ENCODE measurements at regions not wholly inside any gene's neighbourhood (a gene's known extent, or its start where the extent isn't known, plus 50 kb on each side); places are given as distances from the start of the nearest gene placed in this dataset.
"Not testable (repeated sequence)": the region's sequence is repeated elsewhere in the genome, so short reads cannot be mapped to it uniquely, and the experiment has no call there.

DNA sequence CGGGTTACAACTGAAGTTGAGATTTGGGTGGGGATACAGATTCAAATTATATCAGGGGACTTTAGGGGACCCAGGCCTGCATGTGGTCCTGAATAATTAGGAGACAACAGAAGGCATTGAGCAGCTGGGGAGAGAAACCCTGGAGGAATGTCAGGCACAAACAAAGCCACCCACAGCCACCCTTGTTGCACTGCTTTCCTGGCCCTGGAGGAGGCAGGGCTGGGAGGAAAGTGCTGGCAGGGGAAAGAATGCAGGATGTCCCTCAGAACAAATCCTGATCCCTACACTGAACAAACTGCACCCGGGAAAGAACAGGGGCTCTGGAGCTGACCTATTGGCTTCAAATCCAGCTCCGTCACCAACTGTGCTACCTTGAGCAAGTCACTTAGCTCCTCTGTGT, 214.1 kb upstream of the ATP6AP2 start:
- Mint-ChIP-seq H3K27me3 (no peaks in the 10 kb centered on the region), H3K4me3 (no peak overlapping the region)

DNA sequence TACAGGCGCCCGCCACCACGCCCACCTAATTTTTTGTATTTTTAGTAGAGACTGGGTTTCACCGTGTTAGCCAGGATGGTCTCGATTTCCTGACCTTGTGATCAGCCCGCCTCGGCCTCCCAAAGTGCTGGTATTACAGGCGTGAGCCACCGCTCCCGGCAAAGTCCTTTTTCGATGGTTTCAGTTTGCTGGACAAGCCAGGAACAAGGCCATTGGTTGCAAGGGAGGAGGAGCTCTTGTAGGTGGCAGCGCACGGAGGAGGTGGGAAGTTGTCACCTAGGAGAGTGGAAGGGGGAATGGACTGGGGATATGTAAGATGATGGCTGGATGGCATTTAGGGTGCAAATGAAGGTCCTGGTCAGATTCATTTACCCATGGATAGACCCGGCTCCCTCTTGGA, 218.5 kb upstream of the ATP6AP2 start:
- H3K4me1 Mint-ChIP-seq (ENCODE audit: low read depth); H3K9me3 Mint-ChIP-seq; H3K36me3 Mint-ChIP-seq (ENCODE audit: low read depth); H3K27ac Mint-ChIP-seq; H3K4me3 Mint-ChIP-seq; H3K27me3 Mint-ChIP-seq: not testable (repeated sequence)

More for the DNA sequence above, 214.1 kb upstream of the ATP6AP2 start:
- Mint-ChIP-seq H3K9me3 (no peaks in the 10 kb centered on the region), H3K27ac (no peak overlapping the region), H3K4me1 (ENCODE audit: low read depth) (no peaks in the 10 kb centered on the region), H3K36me3 (ENCODE audit: low read depth) (no peaks in the 10 kb centered on the region)

DNA sequence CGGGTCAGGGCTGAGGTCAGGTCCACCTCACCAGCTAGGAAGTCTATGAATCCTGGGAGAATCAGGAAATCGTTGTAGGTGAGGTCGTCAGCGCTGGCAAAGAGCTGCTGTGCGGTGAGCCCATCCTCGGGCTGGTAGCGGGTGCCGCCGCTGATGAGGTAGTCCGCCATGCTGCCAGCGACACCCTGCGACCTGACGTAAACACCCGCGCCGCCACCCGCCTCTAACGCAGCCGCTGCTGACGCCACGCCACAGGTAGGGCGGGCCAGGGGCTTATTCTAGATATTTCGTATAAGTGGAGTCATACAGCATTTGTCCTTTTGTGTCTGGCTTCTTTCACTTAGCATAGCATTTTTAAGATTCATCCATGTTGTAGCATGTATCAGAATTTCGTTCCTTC, 220.2 kb upstream of the ATP6AP2 start:
- no peaks in the 10 kb centered on the region for H3K27me3 Mint-ChIP-seq
- no peak overlapping the region for H3K27ac Mint-ChIP-seq
- H3K9me3 Mint-ChIP-seq, result no peaks in the 10 kb centered on the region
- no peak overlapping the region for H3K4me3 Mint-ChIP-seq
- H3K36me3 Mint-ChIP-seq (ENCODE audit: low read depth), result no peaks in the 10 kb centered on the region
- H3K4me1 Mint-ChIP-seq (ENCODE audit: low read depth), result no peaks in the 10 kb centered on the region

DNA sequence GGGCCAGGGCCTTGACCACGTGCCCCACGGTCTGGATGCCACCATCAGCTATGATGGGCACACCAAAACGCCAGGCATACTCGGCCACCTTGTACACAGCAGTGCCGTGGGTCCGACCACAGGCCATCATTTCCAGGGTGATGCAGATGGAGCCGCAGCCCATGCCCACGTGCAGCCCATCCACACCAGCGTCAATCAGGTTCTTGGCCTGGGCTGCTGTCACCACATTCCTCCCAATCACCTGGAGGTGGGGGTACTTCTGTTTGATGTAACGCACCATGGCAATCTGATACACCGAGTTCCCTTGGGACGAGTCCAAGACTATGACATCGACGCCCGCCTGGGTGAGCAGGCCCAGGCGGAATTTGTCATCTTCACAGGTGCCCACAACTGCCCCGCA, 221.2 kb upstream of the ATP6AP2 start:
- Mint-ChIP-seq H3K9me3 (no peaks in the 10 kb centered on the region), H3K36me3 (ENCODE audit: low read depth) (no peaks in the 10 kb centered on the region), H3K4me3 (no peak overlapping the region), H3K27ac (no peak overlapping the region), H3K27me3 (no peaks in the 10 kb centered on the region), H3K4me1 (ENCODE audit: low read depth) (no peaks in the 10 kb centered on the region)

DNA sequence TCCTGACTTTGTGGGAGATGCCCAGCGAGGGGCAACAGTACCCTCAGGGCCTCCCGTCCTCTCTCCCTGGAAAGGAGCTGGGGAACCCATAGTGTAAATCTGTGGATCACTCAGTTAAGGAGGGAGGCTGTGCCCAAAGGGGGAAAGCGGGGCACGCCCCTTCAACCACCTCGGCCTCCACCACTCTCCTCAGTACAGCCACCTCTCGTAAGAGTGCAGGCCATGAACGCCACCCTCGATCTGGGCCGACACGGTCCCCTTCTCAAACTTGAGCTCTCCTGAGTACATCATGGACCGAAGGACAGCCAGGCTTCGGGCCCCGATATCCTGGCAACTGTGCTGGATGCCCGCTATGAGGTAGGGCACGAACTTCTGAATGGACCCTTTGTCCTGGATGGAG, 221.8 kb upstream of the ATP6AP2 start:
- Mint-ChIP-seq H3K27me3 (no peaks in the 10 kb centered on the region), H3K27ac (no peak overlapping the region), H3K9me3 (no peaks in the 10 kb centered on the region), H3K4me3 (no peak overlapping the region), H3K36me3 (ENCODE audit: low read depth) (no peaks in the 10 kb centered on the region), H3K4me1 (ENCODE audit: low read depth) (no peaks in the 10 kb centered on the region)

DNA sequence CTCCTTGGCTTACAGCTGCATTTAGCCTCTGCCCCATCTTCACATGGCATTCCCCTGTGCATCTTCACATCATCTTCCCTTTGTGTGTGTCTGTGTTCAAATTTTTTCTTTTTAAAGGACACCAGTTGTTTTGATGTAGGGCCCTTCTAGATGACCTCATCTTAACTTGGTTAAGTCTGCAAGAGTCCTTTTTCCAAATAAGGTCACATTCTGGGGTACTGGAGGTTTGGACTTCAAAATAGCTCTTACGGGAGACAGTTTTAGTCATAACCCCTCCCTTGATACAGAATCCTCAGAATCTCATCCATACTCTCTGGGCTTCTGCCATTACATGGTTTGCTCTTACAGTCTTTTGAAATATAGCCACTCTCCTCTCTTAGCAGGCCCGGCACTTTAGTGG, 231.5 kb upstream of the ATP6AP2 start:
- peaks cover 4% of the 10 kb centered on the region for H3K9me3 Mint-ChIP-seq
- no peaks in the 10 kb centered on the region for H3K36me3 Mint-ChIP-seq (ENCODE audit: low read depth)
- no peak overlapping the region for H3K4me3 Mint-ChIP-seq
- H3K27me3 Mint-ChIP-seq, result no peaks in the 10 kb centered on the region
- no peak overlapping the region for H3K27ac Mint-ChIP-seq
- no peaks in the 10 kb centered on the region for H3K4me1 Mint-ChIP-seq (ENCODE audit: low read depth)

DNA sequence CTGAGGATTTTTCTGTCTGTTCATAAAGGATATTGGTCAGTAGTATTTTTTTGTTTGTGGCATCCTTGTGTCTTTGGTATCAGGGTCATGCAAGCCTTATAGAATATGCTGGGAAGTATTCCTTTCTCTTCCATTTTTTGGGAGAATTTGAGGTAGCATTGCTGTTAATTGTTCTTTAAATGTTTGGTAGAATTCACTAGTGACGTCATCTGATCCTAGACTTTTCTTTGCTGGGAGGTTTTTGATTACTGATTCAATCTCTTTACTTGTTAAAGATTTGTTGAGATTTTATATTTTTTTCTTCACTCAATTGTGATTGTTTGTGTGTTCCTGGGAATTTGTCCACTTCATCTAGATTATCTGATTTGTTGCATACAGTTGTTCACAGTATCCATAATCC, 234.4 kb upstream of the ATP6AP2 start:
- H3K27me3 Mint-ChIP-seq, result no peaks in the 10 kb centered on the region
- no peaks in the 10 kb centered on the region for H3K36me3 Mint-ChIP-seq (ENCODE audit: low read depth)
- H3K4me3 Mint-ChIP-seq, result no peak overlapping the region

DNA sequence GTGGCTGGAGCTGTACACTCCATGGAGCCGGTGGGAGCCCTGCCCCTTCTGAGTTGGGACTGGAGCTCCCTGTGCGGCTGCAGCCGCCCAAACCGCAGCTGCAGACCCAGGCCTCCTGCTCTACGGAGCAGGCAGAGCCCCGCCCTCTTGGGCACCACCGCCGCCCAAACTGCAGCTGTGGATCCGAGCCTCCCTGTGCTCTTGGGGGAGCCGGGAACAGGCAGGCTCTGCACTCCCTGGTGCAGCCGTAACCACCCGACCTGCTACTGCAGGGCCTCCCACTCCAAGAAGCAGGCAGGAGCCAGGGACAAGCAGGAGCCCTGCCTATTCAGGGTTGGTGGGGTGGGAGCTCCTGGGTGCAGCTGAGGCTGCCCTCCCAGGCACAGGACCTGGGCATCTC, 237.5 kb upstream of the ATP6AP2 start:
- no peaks in the 10 kb centered on the region for H3K36me3 Mint-ChIP-seq (ENCODE audit: low read depth)
- no peak overlapping the region for H3K27ac Mint-ChIP-seq
- H3K27me3 Mint-ChIP-seq, result no peaks in the 10 kb centered on the region
- H3K9me3 Mint-ChIP-seq, result peaks cover 4% of the 10 kb centered on the region
- H3K4me1 Mint-ChIP-seq (ENCODE audit: low read depth), result no peaks in the 10 kb centered on the region
- H3K4me3 Mint-ChIP-seq, result no peak overlapping the region

More for the DNA sequence above, 234.4 kb upstream of the ATP6AP2 start:
- Mint-ChIP-seq H3K4me1 (ENCODE audit: low read depth) (no peaks in the 10 kb centered on the region), H3K9me3 (peaks cover 4% of the 10 kb centered on the region), H3K27ac (no peak overlapping the region)

DNA sequence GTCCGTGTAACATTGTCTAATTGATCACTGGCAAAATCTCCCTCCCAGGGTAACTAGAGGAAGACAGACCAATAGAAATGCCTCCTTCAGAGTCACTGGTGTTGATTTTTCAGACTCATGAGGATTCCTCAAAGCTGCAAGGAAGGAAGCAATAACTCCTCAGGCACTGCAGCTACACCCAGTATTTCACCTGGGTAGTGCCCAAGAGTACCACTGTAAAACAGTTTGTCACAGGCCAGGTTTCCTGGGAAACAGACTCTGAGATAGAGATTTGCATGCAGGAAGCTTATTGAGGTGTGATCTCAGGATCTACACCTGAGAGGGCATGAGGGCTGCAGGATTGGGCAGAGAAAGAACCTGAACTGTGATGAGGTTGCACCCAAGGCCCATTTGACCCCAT, 240.7 kb upstream of the ATP6AP2 start:
- Mint-ChIP-seq H3K27ac (no peak overlapping the region), H3K9me3 (no peaks in the 10 kb centered on the region), H3K27me3 (no peaks in the 10 kb centered on the region), H3K4me1 (ENCODE audit: low read depth) (no peaks in the 10 kb centered on the region), H3K4me3 (no peak overlapping the region), H3K36me3 (ENCODE audit: low read depth) (no peaks in the 10 kb centered on the region)

DNA sequence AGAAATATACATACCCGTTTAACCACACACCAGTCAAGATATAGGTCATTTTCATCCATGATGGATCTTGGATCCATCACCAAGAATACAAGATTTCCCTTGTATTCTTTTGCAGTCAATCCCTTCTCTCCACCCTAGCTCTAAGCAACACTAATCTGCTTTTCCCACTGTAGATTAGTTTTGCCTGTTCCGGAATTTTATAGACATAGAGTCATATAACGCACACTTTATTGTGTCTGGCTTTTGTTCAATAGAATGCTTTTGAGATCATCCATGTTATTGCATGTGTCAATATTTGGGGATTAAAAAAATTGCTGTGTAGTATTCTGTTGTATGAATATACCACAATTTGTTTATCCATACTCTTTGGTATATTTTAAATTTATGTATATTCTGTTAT, 235.6 kb upstream of the BCOR start:
- Mint-ChIP-seq H3K27ac (no peak overlapping the region), H3K36me3 (ENCODE audit: low read depth) (no peaks in the 10 kb centered on the region), H3K27me3 (no peaks in the 10 kb centered on the region), H3K4me3 (no peak overlapping the region), H3K9me3 (no peaks in the 10 kb centered on the region), H3K4me1 (ENCODE audit: low read depth) (no peaks in the 10 kb centered on the region)

DNA sequence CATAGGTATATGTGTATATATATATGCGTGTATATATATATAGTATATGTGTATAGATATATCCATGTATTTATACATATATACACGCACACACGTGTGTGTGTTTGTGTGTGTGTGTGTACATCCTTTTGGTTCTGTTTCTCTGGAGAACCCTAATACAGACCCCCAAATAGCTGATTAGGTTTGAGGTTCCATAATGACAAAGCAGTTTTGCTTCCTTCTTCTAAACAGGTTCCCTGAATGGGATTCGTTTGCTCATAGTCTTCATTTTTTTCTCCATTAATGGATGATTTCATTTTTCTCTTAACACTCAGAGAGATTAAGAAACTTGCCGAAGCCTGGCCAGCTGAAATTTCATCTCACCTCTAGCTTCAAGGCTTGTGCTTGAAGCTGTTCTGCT, 234.0 kb upstream of the BCOR start:
- Mint-ChIP-seq H3K27me3 (no peaks in the 10 kb centered on the region), H3K9me3 (no peaks in the 10 kb centered on the region), H3K36me3 (ENCODE audit: low read depth) (no peaks in the 10 kb centered on the region), H3K4me1 (ENCODE audit: low read depth) (no peaks in the 10 kb centered on the region), H3K4me3 (no peak overlapping the region), H3K27ac (no peak overlapping the region)

DNA sequence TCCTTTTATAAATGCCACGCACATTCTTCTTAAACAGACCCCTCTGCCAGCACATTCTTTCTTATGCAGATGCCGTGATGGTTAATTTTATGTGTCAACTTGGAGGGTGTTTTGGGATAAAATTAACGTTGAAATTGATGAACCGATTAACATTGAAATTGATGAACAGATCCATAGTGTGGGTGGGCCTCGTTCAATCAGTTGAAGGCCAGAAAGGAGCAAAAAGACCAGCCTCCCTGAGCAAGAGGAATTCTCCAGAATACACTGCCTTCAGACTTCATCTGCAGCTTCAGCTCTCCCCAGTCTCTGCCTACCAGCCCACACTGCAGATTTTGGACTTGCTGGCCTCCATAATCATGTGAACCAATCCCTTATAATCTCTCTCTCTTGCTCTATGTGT, 233.6 kb upstream of the BCOR start:
- no peaks in the 10 kb centered on the region for H3K36me3 Mint-ChIP-seq (ENCODE audit: low read depth)
- H3K4me1 Mint-ChIP-seq (ENCODE audit: low read depth), result no peaks in the 10 kb centered on the region
- no peaks in the 10 kb centered on the region for H3K27me3 Mint-ChIP-seq
- no peak overlapping the region for H3K27ac Mint-ChIP-seq
- H3K9me3 Mint-ChIP-seq, result no peaks in the 10 kb centered on the region
- H3K4me3 Mint-ChIP-seq, result no peak overlapping the region

DNA sequence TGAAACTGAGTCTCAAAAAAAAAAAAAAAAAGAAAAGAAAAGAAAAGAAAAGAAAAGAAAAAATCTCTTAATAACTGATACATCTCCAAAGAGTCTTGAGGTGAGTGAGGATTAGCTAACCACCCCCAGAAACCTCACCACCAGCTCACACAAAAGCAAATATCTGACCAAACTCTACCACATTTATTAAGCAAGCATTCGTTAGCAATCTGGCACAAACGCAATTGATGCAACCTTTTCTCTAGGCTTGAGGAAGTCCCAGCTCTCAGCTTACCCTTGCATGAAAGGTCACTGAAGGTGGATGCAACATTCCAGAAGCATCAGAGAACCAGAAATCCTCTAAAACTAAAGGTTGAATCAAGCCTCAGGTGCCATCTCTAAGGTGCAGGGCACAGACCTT, 231.9 kb upstream of the BCOR start:
- H3K9me3 Mint-ChIP-seq, result no peaks in the 10 kb centered on the region

DNA sequence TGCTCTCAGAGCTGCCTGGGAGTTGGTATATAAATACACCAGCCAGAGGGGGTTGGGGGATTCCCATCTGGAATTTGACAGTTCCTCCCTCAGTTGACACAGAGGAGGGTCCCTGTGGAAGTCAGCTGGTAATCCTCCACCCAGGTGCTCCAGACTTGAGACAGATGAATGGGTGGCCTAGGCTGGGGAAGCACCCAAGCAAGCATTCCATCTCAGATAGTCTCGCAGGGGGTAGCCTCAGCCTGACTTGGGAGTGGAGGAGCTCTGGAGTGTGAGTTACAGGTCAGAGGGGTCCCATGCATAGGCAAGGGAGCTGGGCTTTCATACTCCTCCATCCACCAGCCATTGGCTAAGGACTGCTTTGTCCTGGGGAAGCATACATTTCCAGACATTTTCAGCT, 229.3 kb upstream of the BCOR start:
- Mint-ChIP-seq H3K4me3 (no peak overlapping the region), H3K36me3 (ENCODE audit: low read depth) (no peaks in the 10 kb centered on the region), H3K9me3 (no peaks in the 10 kb centered on the region), H3K27ac (no peak overlapping the region), H3K27me3 (no peaks in the 10 kb centered on the region), H3K4me1 (ENCODE audit: low read depth) (no peaks in the 10 kb centered on the region)

More for the DNA sequence above, 231.9 kb upstream of the BCOR start:
- Mint-ChIP-seq H3K36me3 (ENCODE audit: low read depth) (no peaks in the 10 kb centered on the region), H3K27ac (no peak overlapping the region), H3K4me3 (no peak overlapping the region), H3K27me3 (no peaks in the 10 kb centered on the region), H3K4me1 (ENCODE audit: low read depth) (no peaks in the 10 kb centered on the region)

DNA sequence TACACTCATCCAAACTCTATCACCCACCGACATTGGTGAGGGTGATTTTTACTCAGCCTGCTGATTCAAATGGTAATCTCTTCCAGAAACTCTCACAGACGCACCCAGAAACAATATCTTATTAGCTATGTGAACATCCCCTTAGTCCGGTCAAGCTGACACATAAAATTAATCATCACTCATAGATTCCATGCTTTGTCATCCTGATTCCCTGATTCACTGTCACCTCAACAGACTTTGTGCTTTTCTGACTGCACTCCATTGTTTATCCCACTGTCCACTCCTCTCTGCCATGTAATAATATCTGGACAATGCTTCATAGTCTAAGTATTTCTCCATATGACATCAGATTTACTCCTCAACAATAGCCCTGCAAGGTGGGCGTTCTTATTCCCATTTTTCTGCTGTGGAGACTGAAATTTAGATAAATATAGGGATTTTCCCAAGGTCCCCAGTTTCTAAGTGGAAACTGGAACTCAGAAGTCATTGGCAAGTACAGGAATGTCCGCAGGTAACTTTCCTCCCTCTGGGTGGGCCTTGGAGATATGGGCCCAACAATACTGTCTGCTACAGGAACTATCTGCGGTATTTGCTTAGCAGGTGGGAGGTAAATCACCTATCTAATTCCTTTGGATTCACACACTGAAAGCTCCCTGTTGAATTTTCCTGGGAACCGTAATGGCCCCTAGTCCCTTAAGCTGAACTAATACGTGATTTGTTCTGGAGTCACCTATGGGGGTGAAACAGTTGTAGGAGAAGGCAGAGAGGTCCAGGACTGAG, 228.6 kb upstream of the BCOR start:
- Mint-ChIP-seq H3K36me3 (ENCODE audit: low read depth) (no peaks in the 10 kb centered on the region), H3K4me3 (no peak overlapping the region), H3K27ac (no peak overlapping the region), H3K27me3 (no peaks in the 10 kb centered on the region), H3K4me1 (ENCODE audit: low read depth) (no peaks in the 10 kb centered on the region), H3K9me3 (peaks cover under 1% of the 10 kb centered on the region)

DNA sequence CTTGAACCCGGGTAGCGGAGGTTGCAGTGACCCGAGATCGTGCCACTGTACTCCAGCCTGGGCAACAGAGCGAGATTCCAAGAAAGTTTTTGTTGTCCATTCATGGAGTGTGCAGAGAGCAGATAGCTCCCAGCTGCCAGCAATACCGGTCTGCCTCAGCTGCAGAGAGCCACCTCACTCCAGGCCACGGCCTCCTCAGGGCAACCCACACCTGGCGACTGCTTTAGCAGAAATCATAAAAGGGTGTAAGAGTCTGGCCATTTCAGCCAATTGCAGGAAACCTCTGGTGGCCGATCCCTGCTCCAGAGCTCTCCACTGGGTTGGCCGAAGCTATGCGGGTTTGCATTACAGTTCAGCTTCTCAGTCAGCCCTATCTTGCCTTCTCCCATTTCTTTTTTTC, 227.4 kb upstream of the BCOR start:
- Mint-ChIP-seq H3K9me3 (peaks cover 7% of the 10 kb centered on the region), H3K4me1 (ENCODE audit: low read depth) (no peaks in the 10 kb centered on the region), H3K27ac (no peak overlapping the region), H3K36me3 (ENCODE audit: low read depth) (no peaks in the 10 kb centered on the region), H3K27me3 (no peaks in the 10 kb centered on the region), H3K4me3 (no peak overlapping the region)

Data from stimulated activated naive CD8-positive, alpha-beta T cell treated with anti-CD3 and anti-CD28 coated beads, Interleukin-15, Interleukin-2, amounts not matched to agents 100 ng/mL and 50 ng/mL, for 24 hours (primary cell).